ENCODE measurements at regions not wholly inside any gene's neighbourhood (a gene's known extent, or its start where the extent isn't known, plus 50 kb on each side); places are given as distances from the start of the nearest gene placed in this dataset.
A peak's percentile ranks its signal among the peaks of the same experiment; 100 is the strongest.
"Not testable (repeated sequence)": the region's sequence is repeated elsewhere in the genome, so short reads cannot be mapped to it uniquely, and the experiment has no call there.

DNA sequence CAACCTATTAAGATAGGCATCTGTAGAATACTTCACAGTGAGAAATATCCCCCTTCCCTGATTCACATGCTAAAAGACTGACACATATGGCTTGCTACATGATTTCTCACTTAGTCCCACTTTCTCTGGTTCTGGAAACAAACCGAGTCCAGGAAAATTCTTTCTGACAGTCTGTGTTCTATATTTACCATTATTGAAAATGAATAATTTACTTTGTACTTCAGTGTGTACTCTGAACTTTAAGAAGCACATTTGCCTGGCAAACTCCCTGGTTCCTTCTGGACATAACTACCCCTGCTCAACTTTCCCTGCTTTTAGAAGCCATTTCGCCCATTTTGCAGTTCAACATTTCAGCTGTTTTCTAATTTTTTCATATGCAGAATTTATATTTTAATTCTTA is 53.6 kb downstream of the APCS start:
- ATAC-seq (no peak), DNase-seq (no peak)
- intact Hi-C loops (cut with DNase I): no loop called here

DNA sequence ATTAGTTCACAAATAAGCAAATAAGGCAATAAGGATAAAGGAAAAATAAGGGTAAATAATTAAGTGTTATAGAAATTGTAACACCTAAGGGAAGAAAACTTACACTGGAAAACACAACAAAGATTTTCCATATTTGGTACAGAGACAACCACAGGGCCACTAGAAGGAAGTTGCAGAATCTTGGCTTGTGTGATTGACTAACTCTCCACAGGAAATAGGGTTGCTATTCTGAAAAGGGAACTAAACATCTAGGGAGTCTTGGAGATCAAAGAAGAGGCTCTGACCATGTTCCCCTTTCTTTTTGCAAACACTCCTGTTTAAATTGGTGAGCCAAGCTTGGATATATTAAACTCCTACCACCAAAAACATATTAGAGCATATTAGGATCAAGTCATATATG is 59.1 kb downstream of the APCS start:
- DNase-seq: no peak
- ATAC-seq: peak in 1 of 2 donors; percentile 55
- intact Hi-C loops (cut with DNase I): no loop called here

DNA sequence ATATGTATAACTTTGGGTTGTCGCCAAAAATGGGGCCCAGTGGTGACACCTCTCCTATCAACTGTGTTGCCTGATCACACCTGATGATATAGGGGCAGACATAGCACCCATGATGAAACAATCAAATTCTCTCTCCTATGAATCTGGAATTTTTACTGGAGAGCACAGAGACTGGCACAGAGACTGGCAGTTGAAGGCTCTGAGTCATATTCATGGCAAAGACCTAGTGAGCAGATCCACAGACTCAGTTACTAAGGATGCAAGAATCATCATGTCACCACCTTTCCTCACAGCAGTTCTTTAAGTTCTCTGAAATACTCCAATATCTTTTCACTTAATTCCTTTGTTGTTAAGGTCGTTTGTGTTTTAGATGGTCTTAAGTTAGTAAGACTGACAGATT is 60.0 kb downstream of the APCS start:
- ATAC-seq (peak in 1 of 2 donors; percentile 59), DNase-seq (no peak)
- intact Hi-C loops (cut with DNase I): no loop called here

GRCh38 chr1:159652506-159652905 is 61.9 kb downstream of the CRP start:
- no peak for DNase-seq
- ATAC-seq: no peak
- intact Hi-C loops (cut with DNase I): no loop called here

DNA sequence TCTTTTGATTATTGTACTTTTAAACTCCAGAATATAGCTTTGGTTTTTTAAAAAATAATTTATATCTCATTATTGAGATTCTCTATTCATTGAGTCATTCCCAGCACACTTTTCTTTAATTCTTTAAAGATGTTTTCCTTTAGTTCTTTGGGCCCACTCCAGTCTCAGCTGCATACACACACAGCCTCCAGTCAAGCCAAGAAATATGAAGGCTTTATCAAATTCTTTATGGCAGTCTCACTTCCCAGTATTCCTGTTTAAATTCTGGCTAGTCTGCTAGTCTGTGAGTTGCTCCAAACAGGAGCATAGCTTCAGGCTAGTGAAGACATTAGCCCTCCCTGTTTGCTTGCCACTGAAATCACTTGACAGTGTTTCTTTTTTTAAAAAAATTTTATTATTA is 61.2 kb downstream of the CRP start:
- intact Hi-C loops (cut with DNase I): no loop called here
- DNase-seq: no peak
- no peak for ATAC-seq

DNA sequence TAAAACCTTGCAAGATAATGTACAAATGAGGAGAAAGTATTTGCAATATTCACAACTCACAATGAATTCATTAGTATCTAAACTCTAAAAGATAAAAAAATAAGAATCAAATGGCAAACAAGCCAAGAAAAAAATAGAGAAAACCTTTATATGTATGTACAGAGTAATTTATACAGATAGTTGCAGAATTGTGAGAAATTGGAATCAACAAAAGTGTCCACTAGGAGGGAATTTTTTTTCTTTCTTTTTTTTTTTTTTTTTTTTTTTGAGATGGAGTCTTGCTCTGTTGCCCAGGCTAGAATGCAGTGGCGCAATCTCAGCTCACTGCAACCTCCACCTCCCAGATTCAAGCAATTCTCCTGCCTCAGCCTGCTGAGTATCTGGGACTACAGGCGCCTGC is 56.9 kb downstream of the CRP start:
- ATAC-seq; intact Hi-C loops (cut with DNase I); DNase-seq: not testable (repeated sequence)

All from left cardiac atrium (tissue), 4 donors.